CD14-positive monocyte (primary cell): ENCODE measurements at regions not wholly inside any gene's neighbourhood (a gene's known extent, or its start where the extent isn't known, plus 50 kb on each side); places are given as distances from the start of the nearest gene placed in this dataset.
A peak's percentile ranks its signal among the peaks of the same experiment; 100 is the strongest.

ENCODE experiments used
- DNase-seq, 3 donors: peaks; one replicate each; pipeline ENCODE4 v3.0.0-alpha.2; 2011 to 2022
- H2AFZ ChIP-seq: 2 replicates; pipeline ENCODE4 v1.6.0; 2012; ENCODE audit warnings: mild to moderate bottlenecking, low read depth, low read length, inconsistent platforms; ENCODE audit not compliant: insufficient read depth, poor library complexity, severe bottlenecking
- H3K27ac ChIP-seq, 2 donors: 1 replicate in 1 of 2; 2 replicates in 1 of 2; pipeline ENCODE4 v1.5.1; 2012 to 2013; ENCODE audit warnings: low read length in 2 of 2, control low read depth in 1 of 2, inconsistent platforms in 1 of 2, low read depth in 1 of 2, mild to moderate bottlenecking in 1 of 2
- H3K27me3 ChIP-seq, 2 donors: one replicate each; pipeline versions ENCODE4 v1.6.0 to v1.6.1; 2011 to 2013; ENCODE audit warnings: low read length in 2 of 2; ENCODE audit not compliant: control insufficient read depth in 2 of 2, insufficient read depth in 2 of 2
- H3K36me3 ChIP-seq, 2 donors: replicated peaks in 1 of 2; 1 replicate in 1 of 2; 2 replicates in 1 of 2; pipeline versions ENCODE4 v1.5.1 to v1.6.1; 2012 to 2013; ENCODE audit warnings: low read length in 2 of 2, control low read depth in 1 of 2, inconsistent platforms in 1 of 2, mild to moderate bottlenecking in 1 of 2; ENCODE audit not compliant: insufficient read depth in 2 of 2, control insufficient read depth in 1 of 2
- H3K4me1 ChIP-seq, 2 donors: 1 replicate in 1 of 2; 2 replicates in 1 of 2; pipeline versions ENCODE4 v1.5.1 to v1.6.1; 2012 to 2013; ENCODE audit warnings: low read length in 2 of 2, control low read depth in 1 of 2, inconsistent platforms in 1 of 2, mild to moderate bottlenecking in 1 of 2, moderate library complexity in 1 of 2; ENCODE audit not compliant: insufficient read depth in 2 of 2, control insufficient read depth in 1 of 2
- H3K4me2 ChIP-seq: replicated peaks from 2 replicates; pipeline ENCODE3; 2012; ENCODE audit warnings: low read length, moderate library complexity, mild to moderate bottlenecking; ENCODE audit not compliant: poor library complexity, severe bottlenecking; ENCODE audit errors: extremely low read depth
- H3K4me3 ChIP-seq, 3 experiments: fragments of 200-600 bp in 1 of 3; sonication (generic) in 1 of 3; replicated peaks in 1 of 3; 1 replicate in 2 of 3; 2 replicates in 1 of 3; pipeline ENCODE4 v1.5.1; 2011 to 2013; ENCODE audit warnings: low read length in 3 of 3, mild to moderate bottlenecking in 3 of 3, control low read depth in 2 of 3, low read depth in 2 of 3, inconsistent platforms in 1 of 3, moderate library complexity in 1 of 3
- H3K79me2 ChIP-seq: 2 replicates; pipeline ENCODE4 v1.6.0; 2012; ENCODE audit warnings: mild to moderate bottlenecking, control low read depth, inconsistent platforms, low read length, moderate library complexity; ENCODE audit not compliant: insufficient read depth
- H3K9ac ChIP-seq: 2 replicates; pipeline ENCODE4 v1.6.0; 2017; ENCODE audit warnings: low read length, mild to moderate bottlenecking; ENCODE audit not compliant: insufficient read depth, poor library complexity, severe bottlenecking
- H3K9me3 ChIP-seq, 2 donors: replicated peaks in 1 of 2; 1 replicate in 1 of 2; 2 replicates in 1 of 2; pipeline versions ENCODE4 v1.5.1 to v1.6.1; 2012 to 2013; ENCODE audit warnings: low read length in 2 of 2, control low read depth in 1 of 2; ENCODE audit not compliant: control insufficient read depth in 1 of 2, insufficient read depth in 1 of 2
- H4K20me1 ChIP-seq: 2 replicates; pipeline ENCODE4 v1.6.0; 2012; ENCODE audit warnings: mild to moderate bottlenecking, low read length, control low read depth, moderate library complexity; ENCODE audit not compliant: insufficient read depth
- H3K27ac Mint-ChIP-seq, 7 donors: one replicate each; pipeline ENCODE4 v1.8.0; 2020; ENCODE audit warnings: mild to moderate bottlenecking in 7 of 7, mixed read lengths in 7 of 7, moderate library complexity in 6 of 7, inconsistent platforms in 2 of 7
- H3K27me3 Mint-ChIP-seq, 3 donors: one replicate each; pipeline ENCODE4 v1.8.0; 2021 to 2022; ENCODE audit warnings: low read depth in 3 of 3, mild to moderate bottlenecking in 3 of 3, mixed read lengths in 3 of 3, moderate library complexity in 3 of 3, inconsistent platforms in 1 of 3
- H3K36me3 Mint-ChIP-seq, 2 donors: one replicate each; pipeline ENCODE4 v1.8.0; 2020; ENCODE audit warnings: mixed read lengths in 2 of 2, inconsistent platforms in 1 of 2, mild to moderate bottlenecking in 1 of 2
- H3K4me1 Mint-ChIP-seq: one replicate; pipeline ENCODE4 v1.8.0; 2020; ENCODE audit warnings: mild to moderate bottlenecking, mixed read lengths
- H3K4me3 Mint-ChIP-seq, 2 donors: one replicate each; pipeline ENCODE4 v1.8.0; 2020; ENCODE audit warnings: mild to moderate bottlenecking in 2 of 2, mixed read lengths in 2 of 2, moderate library complexity in 1 of 2
- H3K9me3 Mint-ChIP-seq, 7 donors: one replicate each; pipeline ENCODE4 v1.8.0; 2020 to 2022; ENCODE audit warnings: mixed read lengths in 7 of 7, mild to moderate bottlenecking in 6 of 7, moderate library complexity in 6 of 7, inconsistent platforms in 2 of 7
- WGBS: methylation state at CpG from one replicate; pipeline ENCODE4 v1.1.5; 2013; ENCODE audit warnings: missing lambda C conversion rate; ENCODE audit not compliant: insufficient coverage; 5-methylcytosine and 5-hydroxymethylcytosine counted together
- intact Hi-C, 2 donors: fragments of 100-400 bp; cut with micrococcal nuclease; formaldehyde crosslinking; loops; one replicate each; pipeline versions ENCODE4 v1.15.0 to v1.15.1; 2023
- TF ChIP-seq, protein P1 (sequence below): fragments of 200-600 bp; IDR thresholded peaks from one replicate; pipeline ENCODE4 v1.8.0; 2022; ENCODE audit warnings: antibody characterized with exemption, mild to moderate bottlenecking

DNA sequence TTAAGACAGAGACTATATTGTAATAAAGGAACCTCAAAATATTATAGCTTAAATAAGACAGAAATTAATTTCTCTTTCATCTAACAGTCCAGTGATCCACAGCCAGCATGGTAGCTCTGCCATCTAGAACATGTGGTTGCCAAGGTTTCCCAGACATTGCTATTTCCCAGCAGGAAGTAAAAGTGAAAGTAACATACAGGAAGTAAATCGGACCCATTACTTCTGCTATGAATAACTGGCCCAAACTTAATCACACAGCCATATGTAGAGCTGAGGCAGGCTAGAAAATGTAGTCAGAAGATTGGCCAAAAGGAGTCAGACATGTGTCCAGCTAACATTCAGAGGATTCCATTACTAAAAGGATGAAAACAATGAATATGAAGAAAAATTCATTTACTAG lies 71.0 kb downstream of the NOL4 start:
- H3K9me3 ChIP-seq = no peaks in the 10 kb centered on the region
- H3K27me3 ChIP-seq = peaks cover 7 to 13% of the 10 kb centered on the region in 2 donors
- peak overlapping the region; percentile 25 for H3K4me2 ChIP-seq
- Mint-ChIP-seq H3K4me3 (no peak overlapping the region), H3K27me3 (peaks cover 3 to 9% (median 6%) of the 10 kb centered on the region in 3 donors), H3K27ac (no peak overlapping the region), H3K36me3 (no peaks in the 10 kb centered on the region), H3K9me3 (peaks cover 0 to 4% (median 0%) of the 10 kb centered on the region in 7 donors), H3K4me1 (no peaks in the 10 kb centered on the region)
- H3K27ac ChIP-seq = no peak overlapping the region
- intact Hi-C loops = no loop called here
- H4K20me1 ChIP-seq = no peaks in the 10 kb centered on the region
- H3K4me1 ChIP-seq = no peaks in the 10 kb centered on the region
- no peaks in the 10 kb centered on the region for H3K36me3 ChIP-seq
- H3K4me3 ChIP-seq = no peak overlapping the region
- H2AFZ ChIP-seq = no peak overlapping the region
- no peak overlapping the region for H3K9ac ChIP-seq
- no peaks in the 10 kb centered on the region for H3K79me2 ChIP-seq
- no peak for DNase-seq
- WGBS = no CpG with 5 or more reads among the region's 1 CpG
- TF ChIP-seq, protein P1, sequence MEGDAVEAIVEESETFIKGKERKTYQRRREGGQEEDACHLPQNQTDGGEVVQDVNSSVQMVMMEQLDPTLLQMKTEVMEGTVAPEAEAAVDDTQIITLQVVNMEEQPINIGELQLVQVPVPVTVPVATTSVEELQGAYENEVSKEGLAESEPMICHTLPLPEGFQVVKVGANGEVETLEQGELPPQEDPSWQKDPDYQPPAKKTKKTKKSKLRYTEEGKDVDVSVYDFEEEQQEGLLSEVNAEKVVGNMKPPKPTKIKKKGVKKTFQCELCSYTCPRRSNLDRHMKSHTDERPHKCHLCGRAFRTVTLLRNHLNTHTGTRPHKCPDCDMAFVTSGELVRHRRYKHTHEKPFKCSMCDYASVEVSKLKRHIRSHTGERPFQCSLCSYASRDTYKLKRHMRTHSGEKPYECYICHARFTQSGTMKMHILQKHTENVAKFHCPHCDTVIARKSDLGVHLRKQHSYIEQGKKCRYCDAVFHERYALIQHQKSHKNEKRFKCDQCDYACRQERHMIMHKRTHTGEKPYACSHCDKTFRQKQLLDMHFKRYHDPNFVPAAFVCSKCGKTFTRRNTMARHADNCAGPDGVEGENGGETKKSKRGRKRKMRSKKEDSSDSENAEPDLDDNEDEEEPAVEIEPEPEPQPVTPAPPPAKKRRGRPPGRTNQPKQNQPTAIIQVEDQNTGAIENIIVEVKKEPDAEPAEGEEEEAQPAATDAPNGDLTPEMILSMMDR = no peak

DNA sequence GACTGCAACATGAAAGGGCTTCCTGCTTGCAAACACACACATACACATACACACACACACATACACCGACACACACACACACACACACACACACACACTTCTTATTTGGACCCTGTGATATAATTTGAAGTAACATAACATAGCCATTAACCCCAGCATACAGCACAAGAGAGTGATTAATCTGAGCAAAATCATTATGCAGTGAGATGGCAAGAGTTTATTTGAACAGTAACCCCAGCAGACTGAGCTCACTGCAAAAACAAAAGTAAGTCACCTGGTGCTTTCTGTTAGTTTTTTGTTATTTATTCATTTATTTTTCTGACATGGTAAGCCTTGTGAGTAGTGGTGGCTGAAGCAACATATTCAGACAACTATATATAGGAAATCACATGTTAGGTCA lies 93.7 kb downstream of the NOL4 start:
- no peak overlapping the region for H3K9ac ChIP-seq
- no peak overlapping the region for H3K4me2 ChIP-seq
- Mint-ChIP-seq H3K27ac (no peak overlapping the region), H3K36me3 (no peaks in the 10 kb centered on the region), H3K27me3 (peaks cover 0 to 2% (median 2%) of the 10 kb centered on the region in 3 donors), H3K4me1 (no peaks in the 10 kb centered on the region), H3K9me3 (peaks cover 0 to 3% (median 0%) of the 10 kb centered on the region in 7 donors), H3K4me3 (no peak overlapping the region)
- H4K20me1 ChIP-seq = no peaks in the 10 kb centered on the region
- no peaks in the 10 kb centered on the region for H3K79me2 ChIP-seq
- no peaks in the 10 kb centered on the region for H3K36me3 ChIP-seq
- no peaks in the 10 kb centered on the region for H3K9me3 ChIP-seq
- WGBS = no CpG with 5 or more reads among the region's 1 CpG
- no peak for DNase-seq
- no peak overlapping the region for H3K27ac ChIP-seq
- H2AFZ ChIP-seq = no peak overlapping the region
- H3K4me1 ChIP-seq = no peaks in the 10 kb centered on the region
- H3K27me3 ChIP-seq = no peaks in the 10 kb centered on the region
- H3K4me3 ChIP-seq = no peak overlapping the region
- intact Hi-C loops = no loop called here
- TF ChIP-seq, protein P1 = no peak
